Fibroblast of villous mesenchyme (primary cell): ENCODE measurements at regions not wholly inside any gene's neighbourhood (a gene's known extent, or its start where the extent isn't known, plus 50 kb on each side); places are given as distances from the start of the nearest gene placed in this dataset.

Experiments
- DNase-seq: peaks from one replicate; pipeline ENCODE4 v3.0.0-alpha.2; 2010; ENCODE audit warnings: low read depth
- H3K4me3 ChIP-seq: 2 replicates; pipeline ENCODE4 v1.5.1; 2011; ENCODE audit warnings: low read depth, mild to moderate bottlenecking, low read length
- TF ChIP-seq, protein P1 (sequence below): IDR thresholded peaks from 2 replicates; pipeline ENCODE4 v1.5.1; 2012; ENCODE audit warnings: low read depth, mild to moderate bottlenecking, low read length; ENCODE audit not compliant: insufficient read depth

DNA sequence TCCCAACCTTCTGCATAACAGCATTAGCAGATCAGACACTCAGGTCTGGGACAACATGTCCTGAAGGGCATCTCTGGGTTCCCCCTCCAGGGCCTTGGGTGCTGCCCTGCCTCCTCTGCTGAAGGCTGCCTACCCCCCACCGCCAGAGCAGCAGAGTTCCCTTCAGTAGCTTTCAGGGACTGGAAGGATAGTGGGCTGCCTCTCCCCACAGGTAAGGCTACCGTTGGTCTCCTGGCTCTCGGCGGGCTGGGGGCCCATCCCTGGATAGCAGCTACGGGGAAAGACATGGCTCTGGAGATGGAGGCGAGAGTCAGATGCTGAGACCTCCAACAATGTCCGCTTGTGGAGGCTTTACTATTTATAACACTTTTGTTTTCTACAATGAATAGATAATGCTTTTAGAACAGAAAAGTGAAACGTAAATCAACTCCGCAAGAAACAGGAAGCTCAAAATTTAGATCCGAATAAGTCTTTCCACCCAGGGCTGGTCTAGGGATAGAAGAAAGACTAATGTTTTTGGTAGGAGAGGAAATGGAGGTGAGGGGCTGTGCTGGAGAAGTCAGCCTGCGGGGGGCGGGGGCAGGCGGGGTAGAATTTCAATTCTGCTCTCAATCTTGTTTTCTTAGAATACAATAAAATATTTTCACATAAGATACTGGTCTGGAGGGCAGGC, 58.4 kb downstream of the ARL4C start:
- TF ChIP-seq, protein P1, sequence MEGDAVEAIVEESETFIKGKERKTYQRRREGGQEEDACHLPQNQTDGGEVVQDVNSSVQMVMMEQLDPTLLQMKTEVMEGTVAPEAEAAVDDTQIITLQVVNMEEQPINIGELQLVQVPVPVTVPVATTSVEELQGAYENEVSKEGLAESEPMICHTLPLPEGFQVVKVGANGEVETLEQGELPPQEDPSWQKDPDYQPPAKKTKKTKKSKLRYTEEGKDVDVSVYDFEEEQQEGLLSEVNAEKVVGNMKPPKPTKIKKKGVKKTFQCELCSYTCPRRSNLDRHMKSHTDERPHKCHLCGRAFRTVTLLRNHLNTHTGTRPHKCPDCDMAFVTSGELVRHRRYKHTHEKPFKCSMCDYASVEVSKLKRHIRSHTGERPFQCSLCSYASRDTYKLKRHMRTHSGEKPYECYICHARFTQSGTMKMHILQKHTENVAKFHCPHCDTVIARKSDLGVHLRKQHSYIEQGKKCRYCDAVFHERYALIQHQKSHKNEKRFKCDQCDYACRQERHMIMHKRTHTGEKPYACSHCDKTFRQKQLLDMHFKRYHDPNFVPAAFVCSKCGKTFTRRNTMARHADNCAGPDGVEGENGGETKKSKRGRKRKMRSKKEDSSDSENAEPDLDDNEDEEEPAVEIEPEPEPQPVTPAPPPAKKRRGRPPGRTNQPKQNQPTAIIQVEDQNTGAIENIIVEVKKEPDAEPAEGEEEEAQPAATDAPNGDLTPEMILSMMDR: no peak
- no peak for DNase-seq
- no peak overlapping the region for H3K4me3 ChIP-seq

DNA sequence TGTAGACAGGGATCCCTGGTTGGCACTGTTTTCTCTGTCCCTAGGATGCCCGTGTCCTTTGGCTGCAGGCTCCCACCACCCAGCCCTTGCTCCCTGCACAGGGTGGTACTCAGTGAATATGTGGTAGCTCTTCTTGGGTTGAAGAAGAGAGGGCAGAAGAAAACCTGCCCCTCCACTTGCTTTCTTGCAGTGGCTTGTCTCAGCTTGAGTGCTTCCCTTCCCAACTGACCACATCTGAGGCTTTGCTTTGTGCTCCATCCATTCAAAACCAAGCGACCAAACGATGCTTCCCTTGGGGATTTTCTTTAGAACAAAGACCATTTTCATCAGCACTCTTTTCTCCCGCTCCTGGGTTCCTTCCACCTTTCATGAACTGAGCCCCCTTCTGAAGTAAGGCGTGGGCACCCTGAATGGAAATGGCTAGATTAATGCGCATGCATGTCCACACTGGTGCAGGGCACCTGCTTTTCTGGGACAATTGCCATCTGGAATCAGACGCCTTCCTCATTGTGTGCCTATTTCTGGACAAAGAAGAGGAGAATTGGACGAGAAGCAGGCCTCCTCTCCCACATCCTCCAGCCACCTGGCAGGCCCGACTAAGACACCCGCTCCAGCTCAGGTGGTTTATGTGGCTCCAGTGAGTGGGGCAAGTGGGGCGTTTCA, 59.1 kb downstream of the ARL4C start:
- TF ChIP-seq, protein P1: no peak
- no peak for DNase-seq
- no peak overlapping the region for H3K4me3 ChIP-seq

DNA sequence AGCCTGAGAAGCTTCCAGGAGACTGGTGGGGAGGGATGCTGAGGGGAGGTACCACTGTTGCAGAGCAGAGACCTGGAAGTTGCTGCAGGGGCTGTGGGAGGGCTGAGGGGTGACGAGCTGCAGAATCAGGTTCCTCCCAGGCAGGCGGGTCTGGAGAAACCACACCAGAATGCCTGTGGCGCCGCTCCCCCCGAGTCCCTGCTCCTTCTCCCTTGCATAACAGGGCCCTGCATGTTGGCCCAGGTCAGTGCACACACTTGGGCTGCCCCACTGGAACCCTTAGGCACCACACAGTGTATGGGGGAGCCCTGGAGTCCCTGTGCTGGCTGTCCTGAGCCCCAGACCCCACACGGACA, 60.4 kb downstream of the ARL4C start:
- DNase-seq: no peak

DNA sequence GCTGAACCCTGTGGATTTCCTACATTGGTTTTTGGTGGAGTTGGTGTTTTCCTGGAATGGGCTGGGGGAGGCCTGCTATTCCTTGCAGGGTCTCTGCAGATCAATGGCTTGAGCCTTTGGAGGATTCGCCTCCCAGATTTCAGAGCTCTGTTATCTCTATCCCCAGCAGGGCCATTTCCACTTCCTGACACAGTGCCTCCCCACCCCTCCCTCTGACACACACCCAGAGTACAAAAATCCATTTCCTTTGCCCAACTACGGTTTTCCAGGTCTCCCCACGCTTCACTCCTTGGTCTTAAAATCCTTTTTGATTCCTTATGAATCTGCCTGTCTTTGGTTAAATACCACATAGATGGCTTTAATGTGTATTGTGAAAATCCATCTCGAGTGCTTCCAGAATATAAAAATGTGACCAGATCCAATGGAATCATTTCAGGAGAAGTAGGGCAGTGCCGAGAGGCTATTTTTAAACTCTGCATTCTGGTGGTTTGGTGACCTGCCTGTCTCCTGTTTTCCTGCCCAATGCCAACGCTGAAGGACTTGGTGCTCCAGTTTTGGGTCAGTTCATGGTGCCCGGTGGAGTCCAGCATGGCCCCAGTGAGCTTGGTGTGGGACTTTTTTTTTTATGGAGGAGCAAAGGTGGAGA, 60.9 kb downstream of the ARL4C start:
- DNase-seq: no peak
- H3K4me3 ChIP-seq: no peak overlapping the region
- TF ChIP-seq, protein P1: no peak

More for the DNA sequence above, 60.4 kb downstream of the ARL4C start:
- no peak overlapping the region for H3K4me3 ChIP-seq
- TF ChIP-seq, protein P1: no peak

DNA sequence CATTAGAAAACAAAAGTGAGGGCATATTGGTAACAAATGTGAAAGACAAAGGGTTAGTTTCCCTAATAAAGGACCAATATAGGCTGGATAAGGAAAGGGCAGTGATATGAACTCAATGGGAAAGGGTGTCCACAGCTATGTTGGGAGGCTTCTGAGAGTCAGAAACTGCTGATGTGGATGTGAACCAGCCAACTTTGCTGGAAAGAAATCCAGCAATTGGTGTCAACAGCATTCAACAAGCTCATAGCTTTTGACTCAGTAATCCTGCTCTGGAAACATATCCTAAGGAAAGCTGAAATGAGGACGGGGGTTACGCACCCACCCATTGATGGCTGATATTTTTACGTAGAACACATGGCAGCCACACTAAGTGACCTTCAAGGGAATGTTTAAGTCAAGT, 63.7 kb downstream of the ARL4C start:
- no peak for DNase-seq
- TF ChIP-seq, protein P1: no peak

DNA sequence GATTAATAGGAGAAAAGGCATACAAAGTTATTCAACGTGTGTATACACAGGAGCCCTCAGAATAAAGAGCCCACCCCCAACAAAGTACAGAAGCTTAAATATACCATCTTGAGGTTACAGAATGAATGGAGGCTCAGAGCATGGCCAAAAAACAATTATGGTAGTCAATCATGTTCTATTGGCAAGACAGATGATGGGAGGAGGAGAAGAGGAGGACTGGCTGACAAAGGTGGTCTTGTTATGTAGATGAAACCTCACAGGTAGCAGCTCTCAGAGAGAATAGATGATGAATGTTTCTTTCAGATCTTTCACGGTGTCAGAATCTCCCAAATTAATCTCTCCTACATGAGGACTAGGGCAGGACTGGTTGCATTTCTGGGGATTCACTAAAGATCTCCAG, 66.0 kb downstream of the ARL4C start:
- no peak overlapping the region for H3K4me3 ChIP-seq
- no peak for DNase-seq
- TF ChIP-seq, protein P1: no peak

More for the DNA sequence above, 63.7 kb downstream of the ARL4C start:
- no peak overlapping the region for H3K4me3 ChIP-seq
